GM19372 (cell line): ENCODE measurements at regions not wholly inside any gene's neighbourhood (a gene's known extent, or its start where the extent isn't known, plus 50 kb on each side); places are given as distances from the start of the nearest gene placed in this dataset.

ENCODE experiments used
- ATAC-seq: cut with Tn5 transposase; IDR thresholded peaks from one replicate; pipeline ENCODE4 v1.9.1; 2021; ENCODE audit warnings: mild to moderate bottlenecking, low read depth, moderate library complexity; ENCODE audit not compliant: unreplicated experiment

DNA sequence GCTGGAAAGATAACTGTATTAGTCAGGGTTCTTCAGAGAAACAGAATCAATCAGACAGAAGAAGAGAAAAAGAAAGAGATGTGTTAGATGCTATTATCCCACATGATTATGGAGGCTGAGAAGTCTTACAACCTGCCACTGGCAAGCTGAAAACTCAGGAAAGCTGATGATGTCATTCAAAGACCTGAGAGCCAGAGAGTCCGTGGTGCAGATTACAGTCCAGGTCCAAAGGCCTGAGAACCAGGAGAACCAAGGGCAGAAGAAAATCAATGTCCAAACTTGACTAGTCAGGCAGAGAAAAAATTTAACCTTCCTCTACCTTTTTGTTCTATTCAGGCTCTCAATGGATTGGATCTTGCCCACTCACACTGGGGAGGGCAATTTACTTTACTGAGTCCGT, 172.5 kb downstream of the QDPR start:
- no peak for ATAC-seq

DNA sequence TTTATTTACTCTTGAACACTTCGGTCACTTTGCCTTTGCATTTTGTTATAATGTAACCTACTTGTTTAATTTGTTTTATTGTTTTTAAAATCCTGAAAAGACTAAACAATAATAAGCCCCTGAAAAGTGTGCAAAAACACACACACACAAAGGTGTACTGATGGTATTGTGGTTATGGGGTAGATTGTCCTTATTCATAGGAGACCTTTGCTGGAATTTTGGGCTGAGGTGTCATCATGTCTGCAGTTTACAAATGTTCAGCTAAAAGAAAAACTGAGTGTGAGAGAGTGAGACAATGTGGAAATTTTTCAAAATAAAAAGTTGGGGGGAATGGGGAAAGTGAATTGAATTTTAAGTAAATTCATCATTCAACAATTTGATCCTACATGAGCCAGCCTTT, 174.9 kb downstream of the QDPR start:
- no peak for ATAC-seq

DNA sequence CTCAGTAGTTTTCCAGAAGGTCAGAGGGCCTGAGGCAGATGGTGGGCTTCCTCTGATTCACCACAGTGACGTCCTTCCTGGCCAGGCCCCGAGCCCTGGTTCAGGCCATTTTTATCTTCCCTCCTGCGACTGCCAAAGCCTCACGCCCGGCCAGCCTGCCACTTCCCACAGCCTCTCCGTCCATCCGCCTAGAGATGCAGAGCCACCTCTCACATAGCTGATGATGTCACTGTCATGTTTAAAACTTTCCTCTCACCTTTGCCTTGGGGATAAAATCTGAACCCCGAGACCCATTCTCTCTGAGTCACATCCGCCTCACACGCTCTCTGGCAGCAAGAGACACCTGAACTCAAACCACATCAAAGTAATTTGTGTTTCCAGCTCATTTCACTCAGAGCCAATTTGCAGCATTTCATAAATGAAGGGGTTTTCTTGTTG, 175.3 kb downstream of the QDPR start:
- ATAC-seq = no peak

DNA sequence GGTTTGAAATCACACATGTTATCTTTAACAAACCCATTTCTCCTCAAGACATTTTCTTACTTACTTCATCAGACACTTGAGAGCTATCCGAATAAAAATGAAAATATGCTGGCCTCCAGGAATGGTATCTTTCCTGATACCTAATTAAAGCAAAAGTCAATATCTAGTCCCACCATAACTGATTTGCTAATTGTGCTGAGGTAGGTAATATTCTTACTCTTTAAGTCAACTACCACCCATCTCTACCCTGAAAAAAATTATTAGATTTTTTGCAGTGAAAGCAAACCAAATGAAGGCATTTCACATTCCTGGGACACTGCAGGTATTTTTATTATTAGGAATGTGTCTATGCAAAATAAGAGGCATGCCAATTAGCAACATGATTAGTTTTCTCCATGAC, 175.8 kb downstream of the QDPR start:
- ATAC-seq = no peak

DNA sequence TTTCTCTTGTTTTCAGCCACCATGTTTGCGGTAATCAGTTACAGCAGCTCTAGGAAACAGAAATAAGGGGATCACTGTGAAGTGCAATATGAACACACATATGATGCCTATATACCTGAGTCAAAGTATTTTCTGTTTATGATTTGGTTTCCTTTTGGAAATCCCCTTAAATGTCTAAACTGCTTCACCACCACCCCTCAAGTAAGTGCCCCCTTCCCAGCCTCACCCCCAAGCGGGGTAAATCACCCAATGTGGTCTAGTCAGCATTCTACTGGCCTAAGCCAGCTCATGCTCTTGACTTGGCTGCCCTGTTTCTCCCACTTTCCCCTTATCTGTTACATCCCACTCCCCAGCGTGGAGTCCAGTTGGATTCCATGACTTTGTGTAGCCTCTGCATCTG, 176.5 kb downstream of the QDPR start:
- no peak for ATAC-seq

DNA sequence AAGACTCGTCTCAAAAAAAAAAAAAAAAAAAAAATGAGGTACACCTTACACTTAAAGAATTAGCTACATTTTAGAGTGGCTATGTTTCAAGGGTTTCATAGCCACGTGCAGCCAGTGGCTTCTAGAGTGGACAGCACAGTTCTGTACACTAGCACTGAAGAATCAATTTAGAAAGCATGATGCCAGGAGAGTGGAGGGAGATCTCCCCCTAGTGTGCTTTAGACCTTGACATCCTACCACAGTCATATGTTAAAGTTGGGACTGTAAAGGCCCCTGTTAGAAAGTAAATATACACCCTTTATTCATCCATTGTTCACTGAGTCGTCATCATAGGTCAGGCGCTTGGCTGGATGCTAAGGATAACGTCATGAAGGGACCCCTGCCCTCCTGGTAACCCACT, 179.4 kb downstream of the QDPR start:
- no peak for ATAC-seq

DNA sequence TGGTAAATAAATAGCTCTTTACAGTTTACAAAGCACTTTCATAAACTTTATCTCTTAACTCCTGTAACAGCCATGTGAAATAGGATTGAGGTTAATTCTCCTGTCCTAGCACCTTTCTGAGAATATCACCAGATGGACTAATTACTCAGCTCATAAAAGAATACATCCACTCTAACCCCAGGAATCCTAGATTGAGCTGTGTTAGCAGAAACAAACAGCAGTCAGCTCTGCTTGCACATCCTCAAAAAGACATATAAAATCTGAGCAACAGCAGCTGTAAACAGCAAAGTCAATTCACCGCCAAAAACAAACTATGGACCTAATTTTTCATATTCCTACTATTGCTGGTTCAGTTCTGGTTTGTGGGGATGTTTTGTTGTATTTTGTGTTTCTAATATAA, 182.8 kb downstream of the QDPR start:
- no peak for ATAC-seq

DNA sequence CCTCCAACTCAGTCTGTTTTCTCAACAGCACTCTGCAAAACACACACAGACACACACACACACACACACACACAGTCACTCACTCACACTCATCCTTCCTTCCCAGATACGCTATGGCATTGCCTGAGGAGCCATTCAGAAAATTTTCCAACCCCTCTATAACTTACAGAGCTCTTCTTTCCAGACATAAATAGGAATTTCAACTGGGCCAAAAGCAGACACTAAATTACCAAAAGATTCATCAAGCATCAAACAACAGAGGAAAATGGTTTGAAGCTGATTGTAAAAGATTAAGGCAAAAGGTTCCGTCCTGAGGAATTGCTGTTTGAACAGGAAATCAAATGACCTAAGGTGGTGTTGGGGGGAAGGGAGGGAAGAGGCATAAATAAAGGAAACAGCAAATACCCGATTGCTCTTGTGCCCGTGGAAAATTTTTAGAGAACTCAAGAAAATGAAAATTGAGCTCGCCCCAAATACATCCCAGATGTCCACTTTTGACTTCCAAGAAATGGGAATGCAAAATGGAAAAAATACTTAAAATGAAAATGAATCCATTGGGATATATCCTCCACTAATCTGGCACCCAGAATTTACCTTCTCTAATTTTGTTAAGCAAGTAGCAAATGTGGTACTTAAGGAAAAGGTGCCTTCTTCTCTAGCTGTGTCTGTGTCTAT, 183.6 kb downstream of the QDPR start:
- ATAC-seq = no peak

DNA sequence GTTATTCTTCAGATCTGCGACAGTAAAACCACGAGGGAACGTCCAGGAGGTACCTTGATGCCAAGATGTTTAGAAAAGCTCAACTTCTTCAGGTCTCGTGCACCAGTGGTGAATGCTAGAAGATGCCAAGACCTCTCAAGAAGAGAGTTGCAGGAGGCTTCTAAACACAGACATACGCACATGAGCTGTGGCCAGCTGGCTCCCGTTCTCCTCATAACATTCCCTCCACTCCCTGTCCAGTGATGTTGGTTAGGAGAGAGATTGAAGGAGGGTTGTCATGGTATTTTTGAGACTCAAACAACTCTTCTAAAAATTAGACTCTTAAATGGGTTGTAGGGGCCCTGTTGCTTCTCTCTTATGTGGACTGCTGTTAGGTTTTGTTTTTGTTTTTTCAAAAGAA, 184.3 kb downstream of the QDPR start:
- ATAC-seq = no peak

DNA sequence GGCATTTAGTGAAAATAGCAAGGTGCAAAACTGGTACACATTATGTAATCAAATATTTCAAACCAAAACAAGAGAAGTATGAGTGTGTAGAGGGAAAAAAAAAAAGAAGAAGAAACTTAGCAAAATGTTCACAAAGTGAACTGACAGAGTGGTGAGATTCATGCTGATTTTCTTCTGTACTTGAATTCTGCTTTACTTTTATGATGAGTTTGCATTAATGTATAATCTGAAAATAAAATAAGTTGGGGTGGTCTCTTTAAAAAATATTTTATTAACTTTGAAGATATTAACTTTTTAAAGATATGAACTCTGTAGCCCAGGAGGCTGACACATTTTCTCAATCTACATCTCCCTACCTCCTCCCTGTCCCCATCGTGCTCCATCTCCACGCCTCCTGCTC, 185.1 kb downstream of the QDPR start:
- ATAC-seq = no peak

DNA sequence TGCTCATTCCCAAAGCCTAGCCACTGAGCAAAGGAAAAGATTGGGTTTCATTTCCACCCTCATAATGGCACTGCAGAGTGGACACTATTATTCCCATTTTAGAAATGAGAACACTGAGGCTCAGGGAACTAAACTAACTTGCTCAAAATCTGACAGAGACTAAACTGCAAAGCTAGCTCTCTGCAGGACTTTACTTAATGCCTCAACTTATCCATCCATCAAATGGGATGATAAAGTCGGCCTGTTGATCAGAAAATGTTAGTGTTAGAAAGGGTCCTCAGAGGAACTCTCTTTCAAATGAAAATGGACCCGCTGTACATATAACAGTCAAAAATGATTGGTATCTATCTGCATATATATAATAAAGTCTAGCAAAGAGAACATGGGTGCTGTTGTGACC, 186.8 kb downstream of the QDPR start:
- ATAC-seq = no peak

DNA sequence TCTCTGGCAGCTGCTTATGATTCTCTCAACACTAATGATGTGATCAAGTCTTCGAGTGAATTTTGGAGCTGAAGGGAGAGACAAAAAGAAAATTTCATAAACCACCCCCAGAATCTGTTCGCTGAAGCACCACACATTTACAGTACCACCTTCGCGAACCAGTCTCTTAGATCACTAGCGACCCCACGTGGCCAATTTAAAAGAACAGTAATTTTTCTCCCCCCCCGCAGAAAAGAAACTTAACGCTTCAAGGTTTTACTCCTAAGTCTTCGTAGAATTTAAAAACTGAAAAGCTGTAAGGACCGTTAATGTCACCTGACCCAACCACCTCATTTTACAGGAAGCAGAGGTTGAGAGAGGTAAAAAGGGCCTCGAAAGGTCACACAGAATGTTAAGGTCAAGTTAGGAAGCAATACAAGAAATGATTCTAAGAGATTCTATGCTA, 187.5 kb downstream of the QDPR start:
- no peak for ATAC-seq

DNA sequence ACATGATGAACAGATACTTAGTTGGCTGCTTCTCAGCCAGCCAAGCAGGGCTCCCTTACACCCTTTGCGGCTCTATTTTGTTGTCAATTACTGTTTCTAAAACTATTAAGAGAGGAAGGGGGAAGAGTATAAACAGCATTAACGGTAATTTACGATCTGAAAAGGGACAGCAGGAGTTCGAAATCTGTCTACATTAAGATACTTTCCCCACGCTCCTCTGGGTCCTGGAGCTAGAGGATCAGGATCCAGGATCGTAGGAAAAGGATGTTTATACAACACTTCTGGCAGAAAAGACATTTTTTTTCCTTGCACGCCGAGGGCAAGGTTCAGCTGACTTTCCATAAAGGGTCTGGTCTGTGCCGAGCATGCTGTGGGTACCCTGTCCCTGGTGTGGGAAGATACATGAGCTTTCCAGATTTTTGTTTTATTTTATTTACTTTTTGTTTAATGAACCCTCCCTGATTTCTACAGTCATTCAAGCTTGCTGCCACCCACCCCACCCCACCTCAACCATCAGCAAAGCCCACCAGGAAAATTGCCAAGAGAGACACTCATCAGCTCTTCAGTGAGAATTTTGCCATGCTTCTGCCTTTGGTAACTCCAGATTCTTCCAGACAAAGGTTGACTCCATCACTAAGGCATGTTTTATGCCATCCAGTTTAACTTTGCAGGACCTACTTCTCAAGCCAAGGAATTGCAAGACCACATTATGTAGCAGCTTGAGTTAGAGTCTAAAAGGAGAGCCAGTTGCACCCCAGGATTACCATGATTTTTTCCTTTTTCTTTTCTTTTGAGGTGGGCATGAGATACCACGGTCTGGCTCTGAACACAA, 188.1 kb downstream of the QDPR start:
- no peak for ATAC-seq

DNA sequence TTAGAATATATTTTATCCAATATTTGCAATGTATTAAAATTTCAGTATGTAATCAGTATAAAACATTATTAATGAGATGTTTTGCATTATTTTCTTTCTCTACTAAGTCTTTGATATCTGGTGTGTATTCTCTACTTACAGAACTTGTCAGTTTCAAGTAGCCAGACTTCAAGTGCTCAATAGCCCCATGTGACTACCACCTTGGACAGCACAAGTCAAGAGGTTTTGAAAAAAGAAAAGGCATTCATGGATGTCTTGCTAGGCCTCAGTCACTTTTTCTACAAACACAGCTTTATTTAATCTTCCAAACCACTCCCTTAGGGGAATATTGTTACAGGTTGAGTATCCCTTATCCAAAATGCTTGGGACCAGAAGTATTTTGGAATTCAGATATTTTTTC, 189.4 kb downstream of the QDPR start:
- no peak for ATAC-seq

DNA sequence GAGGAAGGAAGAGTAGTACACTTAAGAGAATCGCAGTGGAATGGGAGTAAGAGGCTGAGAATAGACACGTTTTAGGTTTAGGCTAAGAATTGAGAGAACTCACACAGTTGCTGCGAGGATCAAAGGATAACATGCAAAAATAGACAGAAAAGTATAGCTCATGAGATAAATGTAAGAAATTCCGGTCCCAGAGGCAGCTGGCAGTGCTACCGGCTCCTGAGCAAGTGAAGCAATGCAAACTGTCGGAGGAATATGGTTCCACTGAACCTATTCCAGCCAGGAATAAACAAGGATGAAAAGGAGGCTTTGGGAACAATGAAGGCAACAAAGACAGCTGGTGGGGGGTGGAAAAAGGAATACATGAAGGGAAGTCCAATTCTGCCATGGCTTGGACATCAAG, 191.8 kb downstream of the QDPR start:
- no peak for ATAC-seq

DNA sequence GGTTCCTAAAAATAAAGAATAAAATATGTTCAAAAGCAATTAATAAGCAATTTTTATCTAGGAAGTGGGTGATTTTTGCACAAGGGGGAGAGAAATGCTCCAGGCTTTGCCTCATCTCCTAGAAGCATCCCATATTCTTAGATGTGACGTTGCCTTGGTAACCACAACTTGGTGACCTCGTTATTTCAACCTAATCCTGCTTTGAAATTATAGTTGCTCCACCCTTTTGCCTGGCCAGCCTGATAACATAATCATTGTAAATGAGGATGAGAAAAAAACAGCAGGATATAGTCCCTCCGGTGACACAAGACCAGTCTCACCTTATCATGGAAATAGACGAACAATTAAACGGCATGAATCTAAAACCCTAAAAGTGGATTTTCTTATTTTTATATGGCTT, 194.4 kb downstream of the QDPR start:
- no peak for ATAC-seq

DNA sequence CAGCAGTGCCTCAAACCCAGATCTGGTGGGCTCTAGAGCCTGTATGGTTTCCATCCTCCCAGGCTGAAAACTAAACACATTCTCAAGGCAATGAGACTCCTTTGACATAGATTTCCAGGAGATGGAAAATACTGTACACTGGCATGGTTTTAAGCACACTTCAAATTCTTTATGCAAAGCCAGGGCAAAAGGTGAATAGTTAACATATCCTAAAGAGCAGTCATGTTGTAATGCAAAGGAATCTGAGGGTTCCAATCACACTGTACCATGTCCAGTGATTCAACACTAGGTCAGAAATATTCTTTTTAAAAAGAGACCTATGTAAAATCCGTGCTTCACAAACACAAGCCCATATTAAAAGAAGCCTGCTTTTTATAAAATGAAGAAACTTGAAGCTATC, 195.3 kb downstream of the QDPR start:
- ATAC-seq = no peak

DNA sequence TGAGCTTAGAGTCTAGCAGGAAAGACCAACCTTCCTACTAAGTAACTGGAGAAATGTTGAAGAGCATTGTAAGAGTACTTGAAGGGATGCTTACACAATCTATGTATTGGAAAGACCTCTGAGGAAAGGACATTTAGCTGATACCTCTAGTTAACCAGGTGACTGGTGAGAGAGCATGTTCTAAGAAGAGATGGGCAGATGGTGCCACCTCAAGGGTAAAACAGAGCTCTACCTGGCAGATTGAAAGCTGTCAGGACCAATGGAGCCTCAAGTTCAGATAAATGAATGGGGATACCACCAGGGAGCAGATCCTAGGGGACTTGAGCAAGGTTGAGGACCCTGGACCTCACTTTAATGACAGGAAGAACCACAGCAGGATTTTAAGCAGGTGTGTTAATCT, 196.4 kb downstream of the QDPR start:
- ATAC-seq = no peak

DNA sequence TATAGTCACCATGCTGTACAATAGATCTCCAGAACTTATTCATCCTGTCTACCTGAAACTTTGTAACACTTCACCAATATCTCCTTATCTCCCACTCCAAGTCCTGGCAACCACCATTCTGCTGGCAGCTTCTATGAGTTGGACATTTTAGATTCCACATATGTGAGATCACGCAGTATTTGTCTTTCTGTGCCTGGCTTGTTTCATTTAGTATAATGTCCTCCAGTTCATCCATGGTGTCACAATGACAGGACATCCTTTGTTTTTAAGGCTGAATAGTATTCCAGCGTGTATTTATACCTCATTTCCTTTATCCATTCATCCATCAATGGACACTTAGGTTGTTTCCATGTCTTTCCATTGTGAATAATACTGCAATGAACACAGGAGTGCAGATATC, 198.7 kb downstream of the QDPR start:
- no peak for ATAC-seq

DNA sequence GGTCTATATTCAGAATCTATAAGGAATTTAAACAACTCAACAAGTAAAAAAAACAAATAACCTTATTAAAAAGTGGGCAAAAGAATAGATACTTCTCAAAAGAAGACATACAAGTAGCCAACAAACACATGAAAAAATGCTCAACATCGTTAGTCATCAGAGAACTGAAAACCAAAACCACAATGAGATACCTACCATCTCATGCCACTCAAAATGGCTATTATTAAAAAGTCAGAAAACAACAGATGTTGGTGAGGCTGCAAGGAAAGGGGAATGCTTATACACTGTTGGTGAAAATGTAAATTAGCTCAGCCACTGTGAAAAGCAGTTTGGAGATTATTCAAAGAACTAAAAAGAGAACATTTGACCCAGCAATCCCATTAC, 201.6 kb downstream of the QDPR start:
- no peak for ATAC-seq

DNA sequence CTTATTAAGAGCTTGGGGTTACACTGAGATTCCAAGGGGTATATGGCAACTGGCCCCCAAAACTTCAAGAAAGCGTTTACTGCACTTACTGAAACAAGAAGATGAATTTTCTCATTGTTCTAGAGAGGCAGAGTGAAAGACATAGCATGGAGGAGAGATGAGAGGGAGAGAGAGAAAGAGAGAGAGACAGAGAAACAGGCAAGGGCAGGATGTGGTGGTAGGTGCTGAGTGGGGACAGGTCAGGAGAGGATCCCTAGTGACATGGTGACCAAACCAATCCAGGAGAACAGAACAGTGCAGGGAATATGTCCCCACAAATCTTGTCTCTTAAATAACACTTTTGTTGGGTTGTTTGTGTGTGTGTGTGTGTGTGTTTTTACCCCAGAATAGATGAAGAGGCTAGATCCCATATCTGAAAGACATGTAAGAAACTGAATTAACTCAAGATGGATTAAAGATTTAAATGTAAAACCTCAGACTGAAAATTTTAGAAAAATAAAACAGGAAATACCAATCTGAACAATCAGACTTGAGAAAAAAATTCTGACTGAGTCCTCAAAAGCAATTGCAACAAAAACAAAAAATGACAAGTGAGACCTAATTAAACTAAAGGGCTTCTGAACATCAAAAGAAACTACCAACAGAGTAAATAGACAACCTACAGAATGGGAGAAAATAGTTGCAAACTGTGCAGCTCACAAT, 202.2 kb downstream of the QDPR start:
- ATAC-seq = no peak

DNA sequence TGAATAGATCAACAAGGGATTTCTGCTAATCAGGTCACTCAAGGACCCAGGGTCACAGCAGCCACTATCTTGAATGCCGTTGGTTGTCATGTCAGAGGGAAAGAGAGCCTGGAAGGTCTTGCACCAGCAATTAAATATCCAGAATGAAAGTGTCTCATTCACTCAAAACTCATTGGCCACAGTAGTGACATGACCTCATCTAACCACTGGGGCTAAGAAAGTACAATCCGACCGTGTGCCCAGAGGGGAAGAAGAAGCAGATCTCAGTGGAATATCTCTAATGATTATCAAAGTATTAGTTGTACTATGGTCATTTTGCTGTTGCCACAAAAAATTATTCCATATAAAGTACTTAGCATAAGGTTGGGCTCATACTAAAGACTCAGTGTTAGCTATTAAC, 210.0 kb downstream of the QDPR start:
- ATAC-seq = no peak
